Nephron progenitor cell (in vitro differentiated cells): ENCODE measurements at regions not wholly inside any gene's neighbourhood (a gene's known extent, or its start where the extent isn't known, plus 50 kb on each side); places are given as distances from the start of the nearest gene placed in this dataset.

Experiments
- DNase-seq: peaks from one replicate; pipeline ENCODE4 v3.0.0; 2021
- H3K27ac Mint-ChIP-seq: 2 replicates; pipeline ENCODE4 v1.8.0; 2021; ENCODE audit warnings: mild to moderate bottlenecking, moderate library complexity, mixed read lengths
- H3K27me3 Mint-ChIP-seq: 2 replicates; pipeline ENCODE4 v1.8.0; 2021; ENCODE audit warnings: mild to moderate bottlenecking, low read depth, mixed read lengths; ENCODE audit not compliant: poor library complexity
- H3K36me3 Mint-ChIP-seq: 2 replicates; pipeline ENCODE4 v1.8.0; 2021; ENCODE audit warnings: low read depth, mixed read lengths
- H3K4me1 Mint-ChIP-seq: 2 replicates; pipeline ENCODE4 v1.8.0; 2021; ENCODE audit warnings: mixed read lengths
- H3K4me3 Mint-ChIP-seq: 2 replicates; pipeline ENCODE4 v1.8.0; 2021; ENCODE audit warnings: mild to moderate bottlenecking, moderate library complexity, mixed read lengths
- H3K9me3 Mint-ChIP-seq: 2 replicates; pipeline ENCODE4 v1.8.0; 2021; ENCODE audit warnings: mild to moderate bottlenecking, moderate library complexity, mixed read lengths
- CTCF ChIP-seq: fragments of 200-600 bp; sonication (generic); IDR thresholded peaks from 2 replicates; pipeline ENCODE4 v1.5.0; 2021; ENCODE audit warnings: antibody characterized with exemption

GRCh38 chr3:99504258-99504657 lies 134.1 kb upstream of the COL8A1 start:
- Mint-ChIP-seq H3K36me3 (no peaks in the 10 kb centered on the region), H3K27me3 (peaks cover 2% of the 10 kb centered on the region), H3K9me3 (no peaks in the 10 kb centered on the region), H3K4me1 (peaks cover 40% of the 10 kb centered on the region), H3K4me3 (no peak overlapping the region), H3K27ac (peak overlapping the region; percentile 24)
- no peak for TF ChIP-seq CTCF
- no peak for DNase-seq

GRCh38 chr3:99503350-99503749 lies 135.0 kb upstream of the COL8A1 start:
- H3K36me3 Mint-ChIP-seq: no peaks in the 10 kb centered on the region
- no peak for TF ChIP-seq CTCF
- H3K27me3 Mint-ChIP-seq: peaks cover 2% of the 10 kb centered on the region
- no peak overlapping the region for H3K4me3 Mint-ChIP-seq
- no peak for DNase-seq
- H3K4me1 Mint-ChIP-seq: peaks cover 31% of the 10 kb centered on the region
- peak overlapping the region; percentile 85 for H3K27ac Mint-ChIP-seq
- H3K9me3 Mint-ChIP-seq: no peaks in the 10 kb centered on the region

- Mint-ChIP-seq H3K4me3 (no peak overlapping the region), H3K36me3 (no peaks in the 10 kb centered on the region), H3K27ac (peak overlapping the region; percentile 85), H3K9me3 (no peaks in the 10 kb centered on the region), H3K4me1 (peaks cover 26% of the 10 kb centered on the region), H3K27me3 (peaks cover 2% of the 10 kb centered on the region)
- TF ChIP-seq CTCF: no peak
- DNase-seq: no peak
Observed at GRCh38 chr3:99502871-99503270, 135.5 kb upstream of the COL8A1 start.

GRCh38 chr3:99500485-99500884 lies 137.9 kb upstream of the COL8A1 start:
- Mint-ChIP-seq H3K27ac (no peak overlapping the region), H3K4me1 (peaks cover 21% of the 10 kb centered on the region)
- no peak for TF ChIP-seq CTCF

GRCh38 chr3:99499235-99500158 lies 138.9 kb upstream of the COL8A1 start:
- peaks cover 5% of the 10 kb centered on the region for H3K9me3 Mint-ChIP-seq
- peak; percentile 81 for TF ChIP-seq CTCF
- no peaks in the 10 kb centered on the region for H3K36me3 Mint-ChIP-seq
- H3K27me3 Mint-ChIP-seq: peaks cover 2% of the 10 kb centered on the region
- no peak overlapping the region for H3K27ac Mint-ChIP-seq
- peaks cover 17% of the 10 kb centered on the region for H3K4me1 Mint-ChIP-seq
- H3K4me3 Mint-ChIP-seq: no peak overlapping the region
- DNase-seq: peak; percentile 30

More at GRCh38 chr3:99500485-99500884, 137.9 kb upstream of the COL8A1 start:
- no peak overlapping the region for H3K4me3 Mint-ChIP-seq
- no peaks in the 10 kb centered on the region for H3K36me3 Mint-ChIP-seq
- H3K9me3 Mint-ChIP-seq: peaks cover 5% of the 10 kb centered on the region
- H3K27me3 Mint-ChIP-seq: peaks cover 2% of the 10 kb centered on the region
- DNase-seq: no peak
